Aorta (tissue), 5 donors: ENCODE measurements at regions not wholly inside any gene's neighbourhood (a gene's known extent, or its start where the extent isn't known, plus 50 kb on each side); places are given as distances from the start of the nearest gene placed in this dataset.

Source experiments
- ATAC-seq: fragments of 200-7000 bp; cut with Tn5 transposase; one replicate; pipeline ENCODE4 v1.9.1; 2022; ENCODE audit warnings: moderate library complexity; ENCODE audit not compliant: low FRiP score
- DNase-seq, 2 donors: peaks; one replicate each; pipeline ENCODE4 v3.0.0-alpha.2; 2020
- H3K27ac ChIP-seq, 2 donors: one replicate each; pipeline ENCODE4 v1.5.1; 2013; ENCODE audit warnings: low read length in 2 of 2, mild to moderate bottlenecking in 2 of 2, moderate library complexity in 2 of 2, control low read depth in 1 of 2, inconsistent platforms in 1 of 2, low read depth in 1 of 2
- H3K27me3 ChIP-seq, 2 donors: one replicate each; pipeline ENCODE4 v1.6.1; 2013; ENCODE audit warnings: control low read depth in 1 of 2, low read length in 1 of 2, mild to moderate bottlenecking in 1 of 2, moderate library complexity in 1 of 2; ENCODE audit not compliant: insufficient read depth in 2 of 2, control insufficient read depth in 1 of 2
- H3K36me3 ChIP-seq, 2 donors: one replicate each; pipeline ENCODE4 v1.6.1; 2013; ENCODE audit warnings: control low read depth in 1 of 2, low read length in 1 of 2, mild to moderate bottlenecking in 1 of 2; ENCODE audit not compliant: insufficient read depth in 2 of 2, control insufficient read depth in 1 of 2
- H3K4me1 ChIP-seq, 2 donors: one replicate each; pipeline ENCODE4 v1.6.1; 2013; ENCODE audit warnings: low read length in 2 of 2, control low read depth in 1 of 2, mild to moderate bottlenecking in 1 of 2, moderate library complexity in 1 of 2; ENCODE audit not compliant: insufficient read depth in 2 of 2, control insufficient read depth in 1 of 2
- H3K4me3 ChIP-seq, 2 donors: one replicate each; pipeline ENCODE4 v1.5.1; 2013; ENCODE audit warnings: low read length in 2 of 2, control low read depth in 1 of 2, mild to moderate bottlenecking in 1 of 2
- H3K9me3 ChIP-seq: one replicate; pipeline ENCODE4 v1.6.1; 2013; ENCODE audit warnings: mild to moderate bottlenecking, low read length; ENCODE audit not compliant: control insufficient read depth
- WGBS, 2 donors: extraction: QIAGEN DNeasy Blood & Tissue Kit; methylation state at CpG; one replicate each; pipeline ENCODE4 v1.1.7; 2013; 5-methylcytosine and 5-hydroxymethylcytosine counted together
- intact Hi-C, 2 donors: fragments of 100-400 bp; cut with DNase I; formaldehyde crosslinking; loops; one replicate each; pipeline versions ENCODE4 v1.14.2 to v1.15.0; 2022
- donor health status: healthy with polysubstance abuse.
- donor health status: Bipolar disorder and iron deficiency.
- donor health status: DM: no; HTN: no; CAD: no.
- donor health status: DM: no; HTN: no; CAD: no.
- donor health status: DM: yes; HTN: yes; CAD: no.

DNA sequence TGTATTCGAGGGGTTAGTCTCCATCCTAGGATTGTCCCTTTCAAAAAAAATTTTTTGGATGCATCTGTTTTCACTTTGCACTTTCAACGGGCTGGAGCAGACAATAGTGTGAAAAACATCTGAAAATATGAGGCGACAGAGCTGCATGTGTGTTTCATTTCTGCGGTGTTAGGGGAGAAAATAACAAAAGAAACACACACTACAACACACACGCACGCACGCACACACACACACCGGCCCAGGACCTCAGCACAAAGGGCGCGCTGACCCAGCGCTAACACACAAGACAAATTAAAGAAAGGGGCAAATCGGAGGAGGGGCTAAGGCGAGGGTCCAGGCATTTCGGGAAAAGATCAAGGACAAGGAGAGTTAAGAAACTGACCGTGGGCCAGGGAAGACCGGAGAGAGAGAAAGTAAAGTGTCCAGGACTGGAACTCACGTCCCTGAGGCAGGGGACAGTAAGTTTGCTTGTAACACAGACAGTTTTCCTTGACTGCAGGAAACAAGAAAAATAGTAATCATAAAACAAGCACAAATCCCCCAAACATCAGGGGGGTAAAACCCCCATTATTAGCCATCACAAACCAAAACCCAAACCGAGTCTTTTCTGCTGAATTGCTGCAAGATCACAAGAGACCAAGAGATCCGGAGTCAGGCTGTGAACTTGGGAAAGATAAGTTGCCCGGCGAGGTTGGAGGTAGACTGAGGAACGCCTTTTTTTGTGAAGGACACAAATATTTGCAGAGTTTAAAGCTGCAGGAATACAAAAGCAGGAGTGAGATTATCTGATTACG is 302.1 kb downstream of the PARP8 start:
- peak overlapping the region; percentile 13 to 24 for H3K4me3 ChIP-seq
- H3K36me3 ChIP-seq, result no peaks in the 10 kb centered on the region
- H3K4me1 ChIP-seq, result no peaks in the 10 kb centered on the region
- ATAC-seq (no peak), DNase-seq (no peak)
- 11 to 17% methylated on average over 23 of the region's 23 CpGs for WGBS, 2 donors
- no peak overlapping the region for H3K27ac ChIP-seq
- intact Hi-C loops, result loop anchor here in 1 of 2 donors (10.0 kb wide), 1 partner anchor 1036 kb away; no protein-coding TSS in a partner anchor
- H3K27me3 ChIP-seq, result peaks cover 0 to 2% of the 10 kb centered on the region in 2 donors
- no peaks in the 10 kb centered on the region for H3K9me3 ChIP-seq

DNA sequence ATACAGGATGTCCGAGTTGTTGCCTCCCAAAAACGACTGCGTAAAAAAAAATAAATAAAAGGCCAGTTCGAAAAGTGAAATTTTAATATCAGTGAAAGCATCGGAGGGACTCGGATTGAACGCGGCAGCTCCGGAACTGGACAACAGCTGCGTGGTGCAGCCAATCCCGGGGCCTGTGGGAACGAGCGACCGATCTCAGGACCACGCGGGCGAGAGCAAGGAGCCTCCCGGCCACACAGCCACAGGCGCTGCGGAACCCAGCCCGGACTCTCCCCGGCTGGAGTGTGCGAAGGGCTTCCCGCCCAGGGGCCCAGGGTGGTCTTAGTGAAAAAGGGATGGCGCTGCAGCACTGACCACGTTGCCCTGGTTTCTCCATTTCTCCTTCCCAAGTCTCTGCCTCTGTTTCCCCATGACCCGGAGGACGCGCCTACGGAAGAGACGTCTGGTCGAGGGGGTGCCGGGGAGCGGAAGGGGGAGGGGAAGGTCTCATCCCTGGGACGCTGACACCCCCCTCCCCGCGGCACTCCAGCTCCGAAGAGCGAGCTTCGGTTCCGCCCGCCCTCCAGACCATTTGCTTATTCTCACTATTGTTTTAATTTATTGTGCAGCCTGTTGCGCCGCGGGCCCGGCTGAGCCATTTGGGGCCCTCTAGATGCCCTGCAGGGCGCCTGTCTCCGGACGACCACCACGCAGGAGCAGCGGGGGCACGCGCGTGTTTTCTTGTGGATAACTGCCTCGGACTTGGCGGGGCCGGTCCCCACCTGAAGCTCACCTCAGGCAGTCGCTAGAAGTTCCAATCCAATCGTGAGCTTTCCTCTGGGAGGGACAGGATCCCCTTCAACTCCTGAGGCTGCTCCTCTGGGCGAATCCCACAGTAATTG is 303.0 kb downstream of the PARP8 start:
- DNase-seq, result peak in 1 of 2 donors; percentile 70
- H3K27me3 ChIP-seq, result peaks cover 0 to 2% of the 10 kb centered on the region in 2 donors
- no peaks in the 10 kb centered on the region for H3K36me3 ChIP-seq
- H3K27ac ChIP-seq, result no peak overlapping the region
- peak overlapping the region; percentile 13 to 15 for H3K4me3 ChIP-seq
- intact Hi-C loops, result loop anchor here in 1 of 2 donors (10.0 kb wide), 1 partner anchor 1035 kb away; no protein-coding TSS in a partner anchor
- ATAC-seq, result peak; percentile 16
- H3K4me1 ChIP-seq, result no peaks in the 10 kb centered on the region
- H3K9me3 ChIP-seq, result no peaks in the 10 kb centered on the region
- 3 to 4% methylated on average over 53 to 60 of the region's 60 CpGs for WGBS, 2 donors

DNA sequence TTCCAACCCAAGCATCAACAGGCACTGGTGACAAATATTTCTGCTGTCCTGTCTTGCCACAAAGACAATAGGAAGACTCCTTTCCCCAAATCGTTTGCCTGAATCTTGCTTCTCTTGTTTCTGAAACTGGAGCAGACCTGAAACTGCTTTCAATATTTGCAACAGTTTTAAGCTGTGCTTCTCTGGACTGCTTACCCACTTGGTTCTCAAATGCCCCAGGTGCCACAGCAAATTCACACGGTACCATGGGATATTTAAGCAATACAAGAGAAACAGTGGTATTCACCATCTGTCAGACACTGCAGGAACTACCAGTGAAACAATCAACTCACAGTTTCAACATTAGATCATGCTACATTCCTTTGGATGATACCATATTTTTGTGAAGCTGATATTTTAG is 309.4 kb downstream of the PARP8 start:
- ATAC-seq (no peak), DNase-seq (no peak)
- intact Hi-C loops, result no loop called here
- H3K4me3 ChIP-seq, result no peak overlapping the region
- no peaks in the 10 kb centered on the region for H3K4me1 ChIP-seq
- 62% methylated on average over 2 of the region's 2 CpGs for WGBS, 2 donors
- H3K27me3 ChIP-seq, result no peaks in the 10 kb centered on the region
- H3K27ac ChIP-seq, result no peak overlapping the region
- no peaks in the 10 kb centered on the region for H3K9me3 ChIP-seq
- H3K36me3 ChIP-seq, result no peaks in the 10 kb centered on the region

DNA sequence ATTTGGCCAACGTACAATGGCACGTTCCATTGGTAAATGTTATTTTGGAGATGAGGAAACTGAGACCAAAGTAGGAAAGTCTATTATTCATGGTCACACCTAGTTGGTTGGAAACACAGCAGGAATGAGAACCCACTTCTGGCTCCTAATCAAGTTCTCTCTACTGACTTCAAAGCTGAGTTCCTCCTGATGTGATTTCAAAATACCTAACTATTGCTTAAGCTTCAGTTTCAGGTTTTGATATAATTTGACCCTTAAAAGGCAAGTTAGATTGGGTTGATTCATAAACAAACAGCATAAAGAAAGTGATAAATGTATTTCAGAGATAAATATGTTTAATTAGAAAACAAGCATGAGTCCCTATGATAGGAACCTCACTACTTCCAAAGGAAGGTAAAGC is 312.5 kb downstream of the PARP8 start:
- Histone ChIP-seq H3K4me1 (no peaks in the 10 kb centered on the region), H3K27me3 (no peaks in the 10 kb centered on the region), H3K9me3 (no peaks in the 10 kb centered on the region), H3K4me3 (no peak overlapping the region), H3K27ac (no peak overlapping the region), H3K36me3 (no peaks in the 10 kb centered on the region)
- intact Hi-C loops, result no loop called here
- no peak for ATAC-seq
- WGBS, 2 donors, result 85 to 92% methylated on average over 2 of the region's 2 CpGs
- DNase-seq, result no peak

DNA sequence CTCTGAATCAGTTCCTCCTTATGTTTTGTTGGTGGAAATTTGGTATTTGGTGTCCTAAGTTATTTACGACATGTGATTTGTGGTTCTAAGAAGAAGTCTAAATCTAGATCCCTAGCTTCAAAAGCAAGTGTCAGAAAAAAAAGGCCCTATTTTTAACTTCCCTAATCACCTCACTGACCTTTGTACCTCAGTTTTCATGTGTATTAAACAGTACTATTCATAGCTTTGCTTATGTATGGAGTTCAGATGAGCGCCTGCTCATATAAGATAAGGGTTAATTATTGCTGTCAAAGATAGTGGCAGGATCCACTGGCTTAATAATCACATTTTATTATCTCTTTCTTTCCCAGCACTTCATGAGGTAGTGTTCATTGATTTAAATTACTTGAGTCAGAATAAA is 318.2 kb downstream of the PARP8 start:
- no peak overlapping the region for H3K27ac ChIP-seq
- H3K4me3 ChIP-seq, result no peak overlapping the region
- DNase-seq (no peak), ATAC-seq (no peak)
- no peaks in the 10 kb centered on the region for H3K27me3 ChIP-seq
- intact Hi-C loops, result no loop called here
- 67 to 81% methylated on average over 2 of the region's 2 CpGs for WGBS, 2 donors
- H3K9me3 ChIP-seq, result no peaks in the 10 kb centered on the region
- no peaks in the 10 kb centered on the region for H3K36me3 ChIP-seq
- no peaks in the 10 kb centered on the region for H3K4me1 ChIP-seq

DNA sequence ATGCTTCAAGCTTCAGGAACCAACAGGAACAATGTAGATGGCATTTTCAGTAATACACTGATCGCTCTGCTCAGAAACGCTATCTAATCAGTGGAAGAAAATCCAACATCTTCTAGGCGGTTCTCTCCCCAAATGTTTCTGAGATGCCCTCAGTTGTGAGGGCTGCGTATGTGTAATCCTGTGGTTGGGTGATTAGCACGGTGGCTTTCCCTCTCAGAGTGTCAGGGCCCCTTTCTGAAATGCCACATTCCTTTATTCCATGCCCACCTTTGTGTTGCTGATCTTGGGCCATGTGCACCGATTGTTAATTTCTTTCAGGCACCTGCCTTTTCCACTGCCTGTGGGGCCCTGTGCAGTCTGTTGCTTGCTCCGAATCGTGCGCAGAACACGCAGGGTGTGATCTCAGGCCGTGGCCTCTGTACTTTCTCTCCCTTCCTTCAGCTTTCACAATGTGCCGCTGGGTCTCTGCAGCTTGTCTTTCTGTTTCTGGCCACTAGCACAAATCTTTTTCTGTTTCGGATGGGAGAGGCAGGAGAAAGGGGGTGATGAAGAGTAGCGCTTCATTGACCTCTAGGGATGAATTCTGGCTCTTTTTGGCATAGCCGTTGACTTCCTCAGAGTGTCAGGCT is 324.0 kb downstream of the PARP8 start:
- 85 to 87% methylated on average over 15 of the region's 15 CpGs for WGBS, 2 donors

DNA sequence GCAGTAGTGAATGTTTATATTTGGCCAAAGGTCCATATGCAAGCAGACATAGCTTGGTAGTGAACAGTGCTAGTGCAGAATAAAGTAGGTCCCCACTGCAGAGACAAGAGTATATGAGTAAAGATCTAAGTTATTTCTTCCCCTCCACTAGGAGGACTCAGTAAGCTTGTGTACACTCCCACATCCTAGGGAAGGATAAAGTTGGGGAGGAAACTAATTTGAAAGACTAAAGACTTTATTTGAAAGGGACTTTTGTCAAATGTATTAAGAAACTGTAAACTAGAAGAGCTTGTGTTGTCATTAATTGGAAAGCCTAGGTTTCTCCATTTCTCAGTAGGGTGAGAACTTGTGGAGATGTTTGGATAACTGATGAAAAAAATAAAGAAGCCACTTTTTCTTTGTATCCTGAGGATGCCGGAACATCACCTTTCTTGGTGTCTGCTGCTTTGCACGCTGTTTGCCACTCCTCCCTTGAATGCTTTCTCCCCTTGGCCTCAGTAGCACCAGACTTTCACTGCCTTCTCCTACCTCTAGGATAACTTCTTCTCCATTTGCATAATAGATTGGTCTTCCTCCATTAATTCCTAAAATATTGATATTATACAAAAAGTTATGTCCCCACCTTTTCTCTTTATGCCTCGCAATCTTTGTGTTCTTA is 329.0 kb downstream of the PARP8 start:
- no peaks in the 10 kb centered on the region for H3K36me3 ChIP-seq
- no peak overlapping the region for H3K4me3 ChIP-seq
- intact Hi-C loops, result no loop called here
- H3K27ac ChIP-seq, result no peak overlapping the region
- WGBS, 2 donors, result 74 to 77% methylated on average over 3 of the region's 3 CpGs
- no peaks in the 10 kb centered on the region for H3K27me3 ChIP-seq
- ATAC-seq, result no peak
- H3K4me1 ChIP-seq, result no peaks in the 10 kb centered on the region
- H3K9me3 ChIP-seq, result no peaks in the 10 kb centered on the region
- no peak for DNase-seq

More for the DNA sequence above, 324.0 kb downstream of the PARP8 start:
- DNase-seq (no peak), ATAC-seq (no peak)
- Histone ChIP-seq H3K27me3 (no peaks in the 10 kb centered on the region), H3K9me3 (no peaks in the 10 kb centered on the region), H3K4me3 (no peak overlapping the region), H3K4me1 (no peaks in the 10 kb centered on the region), H3K36me3 (no peaks in the 10 kb centered on the region), H3K27ac (no peak overlapping the region)
- intact Hi-C loops, result no loop called here

DNA sequence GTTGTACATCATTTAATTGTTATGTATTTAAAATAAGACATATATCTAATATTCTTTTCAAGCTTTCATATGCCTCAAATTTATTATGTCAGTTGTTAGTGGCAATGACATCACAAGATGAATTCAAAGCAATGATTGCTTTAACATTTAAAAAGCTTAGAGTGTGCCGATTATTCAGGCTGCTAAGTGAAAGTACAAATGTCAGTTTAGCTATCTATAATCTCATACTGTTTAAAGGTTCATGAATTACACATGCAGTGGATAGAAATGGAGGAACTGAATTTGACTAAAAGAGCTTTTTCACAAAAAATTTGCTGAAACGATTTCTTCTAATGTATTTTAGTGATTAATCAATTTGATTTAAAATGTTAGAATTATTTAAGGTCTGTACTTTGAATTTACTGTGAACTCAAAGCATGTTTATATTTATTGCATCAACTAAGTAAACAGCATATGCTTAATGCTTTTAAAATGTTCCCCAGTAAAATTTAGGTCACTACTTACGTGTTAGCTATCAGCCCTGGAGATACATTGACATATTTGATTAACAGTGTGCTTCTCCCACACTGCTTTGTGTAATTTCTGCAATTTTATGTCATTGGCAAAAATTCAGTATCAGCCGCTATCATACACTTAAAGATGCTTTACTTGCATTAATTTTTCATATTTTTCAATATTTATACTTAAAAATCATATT is 334.9 kb downstream of the PARP8 start:
- Histone ChIP-seq H3K27me3 (no peaks in the 10 kb centered on the region), H3K27ac (no peak overlapping the region), H3K9me3 (no peaks in the 10 kb centered on the region), H3K4me1 (no peaks in the 10 kb centered on the region), H3K36me3 (no peaks in the 10 kb centered on the region), H3K4me3 (no peak overlapping the region)
- ATAC-seq (no peak), DNase-seq (no peak)
- 55 to 69% methylated on average over 4 of the region's 4 CpGs for whole genome bisulfite sequencing, 2 donors
- intact Hi-C loops, result no loop called here
